Inflammatory macrophage treated with lipopolysaccharide for 4 hours (primary cell): ENCODE measurements at regions not wholly inside any gene's neighbourhood (a gene's known extent, or its start where the extent isn't known, plus 50 kb on each side); places are given as distances from the start of the nearest gene placed in this dataset.
A peak's percentile ranks its signal among the peaks of the same experiment; 100 is the strongest.

Experiments
- DNase-seq: peaks from one replicate; pipeline ENCODE4 v3.0.0-alpha.2; 2020

DNA sequence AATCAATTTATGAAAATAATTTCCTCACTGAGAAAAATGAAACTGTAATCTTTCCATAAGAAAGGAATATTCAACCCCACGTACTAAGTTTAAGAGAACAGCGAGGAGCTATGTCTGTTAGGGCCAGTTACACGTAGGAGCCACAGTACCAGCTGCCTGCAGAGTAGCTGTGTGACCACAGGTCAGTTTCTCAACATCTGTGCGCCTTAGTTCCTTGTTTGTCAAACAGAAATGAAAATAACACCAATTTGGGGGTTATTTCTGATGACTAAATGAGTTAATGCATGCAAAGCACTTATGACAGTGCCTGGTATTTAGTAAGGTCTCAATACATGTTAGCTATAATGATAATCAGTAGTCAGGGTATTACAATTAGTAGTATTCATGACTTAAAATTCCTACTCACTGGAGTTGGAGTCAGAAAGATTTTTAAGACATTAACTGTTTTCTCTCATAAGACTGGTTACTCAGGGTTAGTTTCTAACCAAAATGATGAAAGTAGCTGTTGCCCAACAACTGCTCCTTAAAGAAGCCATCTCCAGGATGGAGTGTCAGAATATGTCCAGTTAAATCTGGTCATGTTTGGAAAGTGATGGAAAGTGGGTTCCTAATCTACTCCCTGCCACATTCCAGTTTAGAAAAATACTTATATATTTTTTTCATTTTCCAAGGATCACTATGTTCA, 85.8 kb upstream of the ZNF648 start:
- DNase-seq = peak; percentile 99

DNA sequence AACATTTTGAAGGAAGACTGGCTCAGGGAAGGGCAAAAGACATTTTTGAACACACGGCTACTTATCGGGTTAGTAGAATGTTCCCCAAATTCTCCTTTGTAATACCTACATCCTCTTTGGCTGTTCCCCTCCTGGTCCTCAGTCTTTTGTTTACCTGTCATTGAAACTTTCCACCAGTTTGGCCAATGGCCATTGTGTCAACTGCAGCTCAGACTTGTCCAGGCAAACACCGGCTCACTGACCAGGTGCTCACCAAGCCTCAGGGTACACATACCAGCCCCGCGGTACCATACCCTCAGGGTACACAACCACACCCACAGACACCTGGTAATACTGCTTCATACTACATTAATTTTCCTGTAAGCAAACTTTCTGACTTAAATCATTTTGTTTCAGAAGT, 84.8 kb upstream of the ZNF648 start:
- peak; percentile 8 for DNase-seq

GRCh38 chr1:182145441-182145840, 83.9 kb upstream of the ZNF648 start:
- peak; percentile 80 for DNase-seq

DNA sequence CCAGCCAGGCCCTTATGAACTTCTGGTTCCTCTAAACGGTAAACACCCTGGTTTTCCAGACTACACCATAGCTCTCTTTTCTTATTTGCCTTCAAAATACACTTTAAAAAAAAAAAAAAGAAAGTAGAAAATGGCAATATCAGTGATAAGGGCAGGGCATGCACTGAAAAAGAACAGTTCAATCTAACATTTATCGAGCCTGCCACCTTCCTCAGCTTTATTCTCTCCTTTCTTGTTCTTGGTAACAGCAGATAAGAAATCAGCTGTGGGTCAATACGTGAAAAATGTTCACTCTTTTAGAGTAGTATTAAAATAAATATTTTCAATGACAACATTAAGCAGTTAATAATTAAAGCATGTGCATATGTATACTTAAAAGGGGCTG, 83.1 kb upstream of the ZNF648 start:
- DNase-seq = no peak

DNA sequence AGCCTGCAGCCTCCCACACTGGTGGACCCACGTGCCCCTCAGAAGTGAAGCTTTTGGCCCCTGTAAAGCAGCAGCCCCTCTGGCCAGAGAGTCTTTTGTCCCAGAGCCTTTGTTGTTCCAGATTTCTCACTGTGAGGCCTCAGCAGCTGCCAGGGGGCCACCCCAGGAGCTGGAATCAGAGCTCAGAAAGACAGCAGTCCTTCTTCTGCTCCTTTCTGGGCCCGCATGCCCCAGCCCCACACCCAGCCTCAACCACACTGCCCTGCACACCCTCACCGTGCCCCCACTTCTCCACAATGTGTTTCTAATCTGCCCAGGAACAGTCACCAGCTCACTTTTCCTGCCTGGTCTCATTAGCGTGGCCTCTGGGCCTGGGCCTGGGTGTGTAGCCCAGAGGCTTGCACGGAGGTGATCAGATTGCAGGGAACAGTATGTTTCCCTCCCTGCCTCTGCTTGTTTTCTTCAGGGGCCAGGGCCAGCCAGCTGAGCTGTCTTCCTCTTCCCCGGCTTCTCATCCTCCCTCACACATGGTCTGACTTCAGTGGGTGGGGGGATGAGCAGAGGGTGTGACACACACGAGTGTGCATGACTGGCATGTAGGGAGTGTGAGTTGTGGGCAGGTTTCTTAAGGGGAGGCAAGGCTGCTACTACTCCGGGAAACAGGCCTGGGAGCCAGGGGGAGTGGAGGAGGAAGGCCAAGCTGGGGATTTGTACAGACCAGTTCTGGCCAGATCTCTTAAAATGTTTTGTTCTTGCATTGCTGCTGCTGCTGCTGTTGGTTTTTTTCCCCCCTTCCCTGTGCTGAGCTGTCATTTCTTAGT, 82.5 kb upstream of the ZNF648 start:
- DNase-seq = peak; percentile 82

GRCh38 chr1:182143154-182143657, 81.7 kb upstream of the ZNF648 start:
- peak; percentile 83 for DNase-seq

GRCh38 chr1:182142621-182143020, 81.1 kb upstream of the ZNF648 start:
- no peak for DNase-seq

GRCh38 chr1:182141040-182141439, 79.5 kb upstream of the ZNF648 start:
- DNase-seq = no peak

DNA sequence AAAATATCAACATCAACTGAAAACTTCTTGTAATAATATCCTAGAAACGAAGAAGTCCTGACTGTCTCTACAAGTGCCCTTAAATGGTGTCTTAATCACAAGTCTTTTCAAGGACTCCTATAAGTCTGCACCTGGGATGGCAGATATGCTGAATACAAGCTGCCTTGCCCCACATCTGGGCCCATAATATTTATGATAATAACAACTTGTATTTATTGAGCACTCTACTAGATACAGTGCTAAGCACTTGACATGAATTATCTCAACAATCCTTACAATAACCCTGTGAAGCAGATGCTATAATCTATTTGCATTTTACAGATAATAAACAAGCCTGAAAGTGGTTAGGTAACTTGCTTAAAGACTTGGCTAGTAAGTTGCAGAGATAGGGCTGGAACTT, 78.0 kb upstream of the ZNF648 start:
- DNase-seq = no peak

- DNase-seq = no peak
Measured at GRCh38 chr1:182137546-182137945, 76.0 kb upstream of the ZNF648 start.

GRCh38 chr1:182135946-182136345, 74.4 kb upstream of the ZNF648 start:
- no peak for DNase-seq

GRCh38 chr1:182134257-182134656, 72.7 kb upstream of the ZNF648 start:
- no peak for DNase-seq

DNA sequence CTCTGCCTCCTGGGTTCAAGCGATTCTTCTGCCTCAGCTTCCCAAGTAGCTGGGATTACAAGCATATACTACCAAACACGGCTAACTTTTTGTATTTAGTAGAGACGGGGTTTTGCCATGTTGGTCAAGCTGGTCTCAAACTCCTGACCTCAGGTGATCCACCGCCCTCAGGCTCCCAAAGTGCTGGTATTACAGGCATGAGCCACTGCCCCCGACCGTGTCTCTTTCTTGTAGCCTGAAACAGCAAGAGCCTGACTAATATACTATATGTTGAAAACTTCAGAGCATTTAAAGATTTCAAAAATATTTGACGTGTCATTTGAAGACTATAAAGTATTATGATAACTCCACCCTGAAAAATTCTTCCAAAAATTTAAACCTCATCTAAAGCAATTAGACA, 71.7 kb upstream of the ZNF648 start:
- no peak for DNase-seq

DNA sequence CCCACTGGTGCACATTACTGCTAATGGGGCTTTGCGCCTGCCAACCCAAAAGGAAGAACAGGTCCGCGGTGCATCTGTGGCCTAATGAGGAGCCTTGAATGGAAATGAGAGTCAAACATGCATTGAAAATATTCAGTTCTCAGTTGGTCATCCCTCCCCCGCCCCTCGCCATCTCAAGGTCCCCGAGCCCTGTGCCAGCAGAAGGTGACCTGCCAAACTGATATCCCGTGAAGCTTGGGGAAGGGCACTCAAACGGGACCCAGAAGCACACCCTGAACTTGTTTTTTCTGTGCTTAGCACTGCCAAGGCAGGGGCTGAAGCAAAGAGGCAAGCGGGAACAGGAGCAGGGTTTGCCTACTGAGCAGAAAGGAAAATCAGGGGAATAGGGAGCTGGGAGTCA, 67.9 kb upstream of the ZNF648 start:
- no peak for DNase-seq

- no peak for DNase-seq
Measured at GRCh38 chr1:182128502-182128901, 67.0 kb upstream of the ZNF648 start.

- DNase-seq = no peak
Measured at GRCh38 chr1:182127656-182128055, 66.1 kb upstream of the ZNF648 start.

- no peak for DNase-seq
Measured at GRCh38 chr1:182126272-182126800, 64.8 kb upstream of the ZNF648 start.

DNA sequence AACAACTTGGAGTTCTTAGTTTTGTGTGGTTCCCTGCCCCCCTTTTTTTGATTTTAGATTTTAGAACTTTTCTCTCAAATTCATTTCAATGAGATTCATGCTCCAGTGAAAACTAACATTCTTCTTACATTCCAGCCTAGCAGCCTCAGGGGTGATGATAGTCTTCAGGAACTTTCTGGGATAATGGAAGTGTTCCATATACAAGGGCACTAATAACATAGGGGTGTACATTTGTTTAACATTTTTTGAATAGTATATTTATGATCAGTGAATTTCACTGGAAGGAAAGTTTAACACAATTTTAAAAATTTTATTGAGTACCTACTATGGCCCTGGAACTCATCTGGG, 61.4 kb upstream of the ZNF648 start:
- no peak for DNase-seq

GRCh38 chr1:182122256-182122912, 60.9 kb upstream of the ZNF648 start:
- DNase-seq = no peak

DNA sequence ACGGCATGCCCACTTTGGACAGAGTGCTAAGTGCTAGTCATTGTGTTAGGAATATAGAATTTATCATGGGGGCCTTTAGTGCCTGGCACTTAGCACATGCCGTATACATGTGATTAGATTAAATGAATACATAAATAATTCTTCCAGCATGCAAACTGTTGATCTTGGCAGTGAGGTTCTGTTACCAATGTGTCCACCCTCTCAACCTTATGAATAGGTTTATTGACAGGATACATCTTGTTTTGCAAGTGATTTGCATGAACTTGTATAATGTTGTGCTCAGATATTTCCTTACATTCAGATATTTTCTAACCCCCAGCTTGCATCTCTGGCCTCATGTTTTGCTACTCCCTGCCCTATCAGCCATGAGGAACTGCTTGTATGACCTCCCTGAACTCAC, 60.3 kb upstream of the ZNF648 start:
- no peak for DNase-seq

DNA sequence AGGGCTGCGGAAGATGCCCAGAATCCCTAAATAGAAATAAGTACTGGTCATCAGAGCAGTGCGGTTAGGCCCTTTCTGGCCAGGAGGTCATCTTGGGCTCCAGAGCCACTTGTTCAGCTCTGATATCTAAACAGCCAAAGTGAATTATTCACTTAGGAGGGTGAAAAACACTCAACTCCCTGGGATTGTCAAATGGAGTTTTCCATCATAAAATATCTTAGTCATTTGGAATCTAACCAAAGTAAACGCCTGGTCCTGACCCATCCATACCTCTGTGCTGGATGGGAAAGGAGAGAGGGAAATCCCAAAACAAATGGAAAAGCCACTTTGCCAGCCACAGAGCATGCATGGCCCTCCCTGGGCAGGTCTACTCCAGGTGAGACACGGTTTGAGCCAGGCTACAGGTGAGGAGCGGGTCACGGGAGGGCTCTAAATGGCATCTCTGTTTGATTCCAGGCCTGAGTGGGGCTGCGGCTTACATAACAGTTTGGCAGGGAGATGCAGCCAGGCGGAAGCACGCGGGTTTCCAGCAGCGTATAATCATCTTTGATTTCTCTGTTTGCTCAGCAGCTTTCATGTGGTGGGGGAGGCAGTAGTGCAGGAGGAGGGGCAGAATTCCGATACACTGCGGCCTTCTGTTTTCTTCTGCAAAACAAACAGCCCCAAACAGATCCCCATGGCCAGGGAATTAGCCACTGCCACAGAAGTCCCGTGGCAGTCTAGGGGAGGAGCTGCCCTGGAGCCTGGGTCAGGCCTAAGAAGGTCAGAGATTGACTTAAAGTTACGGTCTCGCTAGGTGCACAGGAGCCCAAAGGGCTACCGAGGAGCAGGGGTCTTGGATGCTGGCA, 59.1 kb upstream of the ZNF648 start:
- no peak for DNase-seq

- no peak for DNase-seq
Measured at GRCh38 chr1:182119631-182120030, 58.1 kb upstream of the ZNF648 start.

GRCh38 chr1:182118851-182119250, 57.3 kb upstream of the ZNF648 start:
- peak; percentile 19 for DNase-seq
